Activated T-helper 2 cell treated with anti-CD3 and anti-CD28 coated beads, Interferon-gamma antibody, Interleukin-2, Interleukin-4, amounts not matched to agents 10 μg/mL and 5 μg/mL and 100 μg/mL, durations not matched to agents 14 hours and 24 hours and 36 hours (primary cell): ENCODE measurements at regions not wholly inside any gene's neighbourhood (a gene's known extent, or its start where the extent isn't known, plus 50 kb on each side); places are given as distances from the start of the nearest gene placed in this dataset.
"Not testable (repeated sequence)": the region's sequence is repeated elsewhere in the genome, so short reads cannot be mapped to it uniquely, and the experiment has no call there.

Experiments used
- DNase-seq: peaks from one replicate; pipeline ENCODE4 v3.0.0; 2021; ENCODE audit warnings: low spot score
- H3K27ac Mint-ChIP-seq: one replicate; pipeline ENCODE4 v1.8.0; 2021; ENCODE audit warnings: mixed read lengths
- H3K27me3 Mint-ChIP-seq: one replicate; pipeline ENCODE4 v1.8.0; 2021; ENCODE audit warnings: low read depth, mixed read lengths
- H3K36me3 Mint-ChIP-seq: one replicate; pipeline ENCODE4 v1.8.0; 2021; ENCODE audit warnings: low read depth, mixed read lengths
- H3K4me1 Mint-ChIP-seq: one replicate; pipeline ENCODE4 v1.8.0; 2021; ENCODE audit warnings: low read depth, mixed read lengths
- H3K4me3 Mint-ChIP-seq: one replicate; pipeline ENCODE4 v1.8.0; 2021; ENCODE audit warnings: low read depth, mild to moderate bottlenecking, moderate library complexity, mixed read lengths
- H3K9me3 Mint-ChIP-seq: one replicate; pipeline ENCODE4 v1.8.0; 2021; ENCODE audit warnings: mixed read lengths
- intact Hi-C: fragments of 100-400 bp; cut with micrococcal nuclease; formaldehyde crosslinking; loops from one replicate; pipeline ENCODE4 v1.15.1; 2023

GRCh38 chr4:133268205-133268604, 119.1 kb downstream of the PCDH10 start:
- H3K27me3 Mint-ChIP-seq, result no peaks in the 10 kb centered on the region
- no peak for DNase-seq
- no peak overlapping the region for H3K4me3 Mint-ChIP-seq
- no peak overlapping the region for H3K27ac Mint-ChIP-seq
- H3K36me3 Mint-ChIP-seq, result no peaks in the 10 kb centered on the region
- intact Hi-C loops, result no loop called here
- no peaks in the 10 kb centered on the region for H3K9me3 Mint-ChIP-seq
- H3K4me1 Mint-ChIP-seq, result no peaks in the 10 kb centered on the region

DNA sequence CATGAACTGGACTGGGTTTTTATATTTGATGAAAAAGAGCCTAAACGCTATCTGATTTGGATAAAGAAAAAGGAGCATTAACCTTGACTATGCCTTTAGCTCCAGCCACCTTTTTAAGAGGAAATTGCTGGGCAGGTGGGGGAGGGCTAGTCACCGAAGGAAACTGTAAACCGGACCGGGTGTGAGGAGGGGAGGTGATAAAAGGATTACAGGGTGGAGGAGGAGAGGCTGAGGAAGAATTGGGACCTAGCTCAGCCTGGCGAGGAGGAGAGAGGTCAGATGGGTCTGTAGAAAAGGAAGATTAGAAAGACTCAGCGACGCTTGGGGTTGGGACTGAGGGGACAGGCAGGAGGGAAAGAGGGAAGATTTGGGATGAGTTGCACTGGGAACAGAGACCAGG, 118.4 kb downstream of the PCDH10 start:
- H3K36me3 Mint-ChIP-seq, H3K27me3 Mint-ChIP-seq, DNase-seq, H3K27ac Mint-ChIP-seq, intact Hi-C loops, H3K4me3 Mint-ChIP-seq, H3K4me1 Mint-ChIP-seq, H3K9me3 Mint-ChIP-seq: not testable (repeated sequence)

DNA sequence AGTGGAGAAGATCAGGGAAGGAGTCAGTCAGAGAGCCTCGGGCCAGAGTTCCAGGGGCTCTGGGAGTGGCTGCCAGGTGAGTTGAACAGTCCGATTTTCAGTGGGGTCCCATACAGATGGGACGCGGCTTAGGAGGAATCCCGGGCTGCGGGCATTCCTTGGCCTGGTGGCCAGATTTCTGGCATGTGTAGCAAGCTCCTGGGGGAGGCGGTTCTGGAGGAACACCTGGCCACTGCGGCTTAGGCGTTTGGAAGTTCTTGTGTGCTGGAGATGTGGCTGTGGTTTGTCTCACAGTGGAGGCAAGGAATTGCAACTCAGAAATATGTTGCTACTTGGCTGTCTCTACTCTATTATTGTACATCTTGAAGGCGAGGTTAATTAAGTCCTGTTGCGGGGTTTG, 117.9 kb downstream of the PCDH10 start:
- H3K4me3 Mint-ChIP-seq, DNase-seq, H3K27me3 Mint-ChIP-seq, H3K9me3 Mint-ChIP-seq, H3K27ac Mint-ChIP-seq, intact Hi-C loops, H3K4me1 Mint-ChIP-seq, H3K36me3 Mint-ChIP-seq: not testable (repeated sequence)

DNA sequence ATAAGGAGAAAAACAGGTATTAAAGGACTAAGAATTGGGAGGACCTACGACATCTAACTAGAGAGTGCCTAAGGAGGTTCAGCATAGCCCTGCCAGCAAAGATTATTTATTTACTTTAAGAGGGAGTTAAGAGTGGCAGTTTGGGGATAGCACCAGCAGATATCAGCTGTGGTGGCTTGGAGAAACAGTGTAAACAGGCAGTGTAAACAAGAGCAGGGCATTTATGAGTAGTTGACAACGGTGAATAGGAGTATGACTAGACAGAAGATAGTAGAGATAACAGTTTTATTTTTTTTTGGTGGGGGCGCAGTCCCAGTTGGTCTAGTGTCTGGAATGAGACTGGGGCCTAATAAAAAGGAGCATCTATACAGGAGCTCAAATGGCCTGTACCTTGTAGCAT, 115.2 kb downstream of the PCDH10 start:
- H3K4me3 Mint-ChIP-seq, H3K4me1 Mint-ChIP-seq, H3K27ac Mint-ChIP-seq, H3K27me3 Mint-ChIP-seq, intact Hi-C loops, H3K9me3 Mint-ChIP-seq, H3K36me3 Mint-ChIP-seq, DNase-seq: not testable (repeated sequence)

GRCh38 chr4:133263104-133263503, 114.0 kb downstream of the PCDH10 start:
- H3K36me3 Mint-ChIP-seq, result no peaks in the 10 kb centered on the region
- H3K27ac Mint-ChIP-seq, result no peak overlapping the region
- H3K27me3 Mint-ChIP-seq, result no peaks in the 10 kb centered on the region
- H3K4me3 Mint-ChIP-seq, result no peak overlapping the region
- no peaks in the 10 kb centered on the region for H3K9me3 Mint-ChIP-seq
- no peak for DNase-seq
- no peaks in the 10 kb centered on the region for H3K4me1 Mint-ChIP-seq
- intact Hi-C loops, result no loop called here

DNA sequence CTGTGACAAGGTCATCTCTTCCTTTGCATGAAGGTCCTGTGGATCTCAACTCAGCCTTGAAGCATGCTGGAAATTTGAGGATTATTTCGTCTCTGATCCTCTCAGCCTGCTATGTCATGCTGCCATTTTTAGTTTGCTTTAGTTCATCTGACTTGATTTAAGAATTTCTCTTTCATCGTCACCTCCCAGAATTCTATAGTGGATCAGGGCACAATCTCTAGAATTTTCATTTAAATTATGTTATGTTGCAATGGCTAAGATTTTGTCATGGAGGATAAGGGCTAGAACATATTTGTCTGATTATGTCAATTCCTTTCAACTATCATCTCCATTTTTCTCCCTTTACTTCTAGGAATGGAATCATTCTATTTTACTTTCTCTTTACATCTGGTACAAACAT, 98.8 kb downstream of the PCDH10 start:
- intact Hi-C loops, result no loop called here
- DNase-seq, result no peak
- no peaks in the 10 kb centered on the region for H3K4me1 Mint-ChIP-seq
- no peaks in the 10 kb centered on the region for H3K36me3 Mint-ChIP-seq
- H3K27me3 Mint-ChIP-seq, result no peaks in the 10 kb centered on the region
- H3K27ac Mint-ChIP-seq, result no peak overlapping the region
- peaks cover 4% of the 10 kb centered on the region for H3K9me3 Mint-ChIP-seq
- H3K4me3 Mint-ChIP-seq, result no peak overlapping the region

GRCh38 chr4:133245226-133245625, 96.1 kb downstream of the PCDH10 start:
- Mint-ChIP-seq H3K27me3 (no peaks in the 10 kb centered on the region), H3K27ac (no peak overlapping the region), H3K4me3 (no peak overlapping the region), H3K9me3 (peaks cover 4% of the 10 kb centered on the region), H3K36me3 (no peaks in the 10 kb centered on the region), H3K4me1 (no peaks in the 10 kb centered on the region)
- intact Hi-C loops, result no loop called here
- no peak for DNase-seq
